ENCODE measurements at regions not wholly inside any gene's neighbourhood (a gene's known extent, or its start where the extent isn't known, plus 50 kb on each side); places are given as distances from the start of the nearest gene placed in this dataset.

- ChIA-PET RAD21 (ENCODE audit: unreplicated experiment) (no interaction called here), POLR2A (no interaction called here), CTCF (interaction anchor here (1.0 to 3.8 kb wide), 2 partner anchors 14 to 234 kb away, joined by 3 to 53 read pairs; no protein-coding TSS in a partner anchor), SMC1A (ENCODE audit: uncharacterized antibody, unreplicated experiment) (interaction anchor here (1.2 to 1.5 kb wide), 2 partner anchors 10 to 236 kb away, joined by 3 to 5 read pairs; no protein-coding TSS in a partner anchor)
- intact Hi-C loops (cut with micrococcal nuclease; ENCODE audit: unreplicated experiment): no loop called here
- Histone ChIP-seq H3K9ac (ENCODE audit: control insufficient read depth, insufficient read depth, low read length) (no peak overlapping the region), H2AFZ (ENCODE audit: control insufficient read depth, low read depth, low read length) (no peak overlapping the region), H3K27ac (ENCODE audit: control insufficient read depth, insufficient read depth) (no peak overlapping the region), H3K4me2 (ENCODE audit: control insufficient read depth, insufficient read depth) (no peak overlapping the region), H3K4me1 (ENCODE audit: control insufficient read depth, insufficient read depth, low read length) (peaks cover 28% of the 10 kb centered on the region), H3K4me3 (no peak overlapping the region), H3K27me3 (replicated peaks in 1 of 2; ENCODE audit: control insufficient read depth in 2 of 2, insufficient read depth in 2 of 2, low read length in 1 of 2) (no peaks in the 10 kb centered on the region), H3K79me2 (ENCODE audit: control insufficient read depth, insufficient read depth, low read length) (no peaks in the 10 kb centered on the region), H3K9me3 (replicated peaks; ENCODE audit: control insufficient read depth, insufficient read depth, low read length) (no peaks in the 10 kb centered on the region), H4K20me1 (ENCODE audit: control insufficient read depth, insufficient read depth) (no peaks in the 10 kb centered on the region), H3K36me3 (ENCODE audit: control insufficient read depth in 2 of 2, insufficient read depth in 2 of 2, low read length in 1 of 2) (no peaks in the 10 kb centered on the region)
- WGBS (ENCODE audit: insufficient coverage, insufficient replicate concordance, low lambda C conversion rate, missing lambda C conversion rate): 79% methylated on average over 6 of the region's 6 CpGs
- DNase-seq (ENCODE audit: low read depth, low spot score) (no peak), FAIRE-seq (no peak), ATAC-seq (no peak)
- in situ Hi-C loops (cut with MboI): no loop called here
- no TSS peak for BruUV-seq (replicated peaks)
- no peak for TF ChIP-seq E4F1 (IDR thresholded peaks at IDR 0.05; ENCODE audit: borderline replicate concordance, partially characterized antibody)
- TF ChIP-seq SMAD5 (IDR thresholded peaks at IDR 0.05; ENCODE audit: low read depth): no peak
- no peak for TF ChIP-seq MYB (IDR thresholded peaks at IDR 0.05; ENCODE audit: borderline replicate concordance, low read depth, low read length)
- TF ChIP-seq EGR1 (IDR thresholded peaks at IDR 0.05; ENCODE audit: borderline replicate concordance in 1 of 2, low read depth in 2 of 2, low read length in 2 of 2): no peak
- no peak for TF ChIP-seq STAT1 (conservative IDR thresholded peaks at IDR 0.05)
Measured at GRCh38 chr11:8330896-8331295, 67.2 kb upstream of the LMO1 start.
